Activated B cell treated with CpG ODN at 0.5 μM for 24 hours (primary cell): ENCODE measurements at regions not wholly inside any gene's neighbourhood (a gene's known extent, or its start where the extent isn't known, plus 50 kb on each side); places are given as distances from the start of the nearest gene placed in this dataset.
"Not testable (repeated sequence)": the region's sequence is repeated elsewhere in the genome, so short reads cannot be mapped to it uniquely, and the experiment has no call there.

ENCODE experiments used
- ATAC-seq: fragments of 200-7000 bp; cut with Tn5 transposase; one replicate; pipeline ENCODE4 v1.10.0; 2021; ENCODE audit warnings: low read depth, mild to moderate bottlenecking, moderate library complexity
- CTCF ChIA-PET: fragments of 350-600 bp; sonication (Branson Sonifier 250); formaldehyde crosslinking; loops from one replicate; lab custom pipeline; 2021; ENCODE audit warnings: antibody characterized with exemption; lab: Charles Lee
- POLR2A ChIA-PET: fragments of 350-600 bp; sonication (Branson Sonifier 250); formaldehyde crosslinking; loops from one replicate; lab custom pipeline; 2021; ENCODE audit warnings: antibody characterized with exemption; lab: Charles Lee
- DNase-seq: peaks from one replicate; pipeline ENCODE4 v3.0.0; 2022
- H3K27ac Mint-ChIP-seq: one replicate; pipeline ENCODE4 v1.8.0; 2020; ENCODE audit warnings: mixed read lengths
- H3K27me3 Mint-ChIP-seq: one replicate; pipeline ENCODE4 v1.8.0; 2021; ENCODE audit warnings: mixed read lengths
- H3K36me3 Mint-ChIP-seq: one replicate; pipeline ENCODE4 v1.8.0; 2021; ENCODE audit warnings: low read depth, mixed read lengths
- H3K4me1 Mint-ChIP-seq: one replicate; pipeline ENCODE4 v1.8.0; 2021; ENCODE audit warnings: mixed read lengths
- H3K4me3 Mint-ChIP-seq: one replicate; pipeline ENCODE4 v1.8.0; 2020; ENCODE audit warnings: mild to moderate bottlenecking, mixed read lengths
- H3K9me3 Mint-ChIP-seq: one replicate; pipeline ENCODE4 v1.8.0; 2020; ENCODE audit warnings: mixed read lengths
- CTCF ChIP-seq: fragments of 200-600 bp; IDR thresholded peaks from one replicate; pipeline ENCODE4 v1.8.0; 2022; ENCODE audit warnings: antibody characterized with exemption, mild to moderate bottlenecking
- intact Hi-C: fragments of 100-400 bp; cut with micrococcal nuclease; formaldehyde crosslinking; loops from one replicate; pipeline ENCODE4 v1.15.1; 2024

- Mint-ChIP-seq H3K27me3 (no peaks in the 10 kb centered on the region), H3K36me3 (no peaks in the 10 kb centered on the region), H3K4me1 (no peaks in the 10 kb centered on the region), H3K27ac (no peak overlapping the region), H3K9me3 (no peaks in the 10 kb centered on the region), H3K4me3 (no peak overlapping the region)
- ATAC-seq (no peak), DNase-seq (no peak)
- CTCF ChIA-PET: no interaction called here
- no peak for TF ChIP-seq CTCF
- intact Hi-C loops: no loop called here
- POLR2A ChIA-PET: no interaction called here
Measured at GRCh38 chr2:37744010-37744409, 72.6 kb upstream of the CDC42EP3 start.

- CTCF ChIA-PET, intact Hi-C loops, H3K9me3 Mint-ChIP-seq, H3K4me3 Mint-ChIP-seq, POLR2A ChIA-PET, H3K27ac Mint-ChIP-seq, H3K4me1 Mint-ChIP-seq, H3K27me3 Mint-ChIP-seq, ATAC-seq, H3K36me3 Mint-ChIP-seq, DNase-seq: not testable (repeated sequence)
Measured at GRCh38 chr2:37744961-37745360, 73.5 kb upstream of the CDC42EP3 start.

GRCh38 chr2:37746011-37746410 lies 74.6 kb upstream of the CDC42EP3 start:
- intact Hi-C loops, H3K9me3 Mint-ChIP-seq, ATAC-seq, DNase-seq, CTCF ChIA-PET, H3K4me1 Mint-ChIP-seq, H3K4me3 Mint-ChIP-seq, POLR2A ChIA-PET, H3K27ac Mint-ChIP-seq, H3K36me3 Mint-ChIP-seq, H3K27me3 Mint-ChIP-seq: not testable (repeated sequence)

GRCh38 chr2:37746883-37747282 lies 75.4 kb upstream of the CDC42EP3 start:
- DNase-seq (no peak), ATAC-seq (no peak)
- Mint-ChIP-seq H3K9me3 (no peaks in the 10 kb centered on the region), H3K27me3 (no peaks in the 10 kb centered on the region), H3K27ac (no peak overlapping the region), H3K4me3 (no peak overlapping the region), H3K4me1 (no peaks in the 10 kb centered on the region), H3K36me3 (no peaks in the 10 kb centered on the region)
- CTCF ChIA-PET: no interaction called here
- POLR2A ChIA-PET: no interaction called here
- TF ChIP-seq CTCF: no peak
- intact Hi-C loops: no loop called here

- intact Hi-C loops: no loop called here
- DNase-seq (no peak), ATAC-seq (no peak)
- no peaks in the 10 kb centered on the region for H3K9me3 Mint-ChIP-seq
- H3K27ac Mint-ChIP-seq: no peak overlapping the region
- no peak overlapping the region for H3K4me3 Mint-ChIP-seq
- H3K27me3 Mint-ChIP-seq: no peaks in the 10 kb centered on the region
- CTCF ChIA-PET: no interaction called here
- H3K36me3 Mint-ChIP-seq: no peaks in the 10 kb centered on the region
- H3K4me1 Mint-ChIP-seq: no peaks in the 10 kb centered on the region
- POLR2A ChIA-PET: interaction anchor here (0.7 kb wide), 1 partner anchor 28 kb away, joined by 4 read pairs; no protein-coding TSS in a partner anchor
- no peak for TF ChIP-seq CTCF
Measured at GRCh38 chr2:37748541-37748940, 77.1 kb upstream of the CDC42EP3 start.

GRCh38 chr2:37750286-37750685 lies 78.8 kb upstream of the CDC42EP3 start:
- CTCF ChIA-PET, DNase-seq, H3K4me3 Mint-ChIP-seq, intact Hi-C loops, H3K36me3 Mint-ChIP-seq, H3K27me3 Mint-ChIP-seq, H3K4me1 Mint-ChIP-seq, H3K9me3 Mint-ChIP-seq, ATAC-seq, POLR2A ChIA-PET, H3K27ac Mint-ChIP-seq: not testable (repeated sequence)

GRCh38 chr2:37752766-37753165 lies 81.3 kb upstream of the CDC42EP3 start:
- no peak for TF ChIP-seq CTCF
- Mint-ChIP-seq H3K4me1 (no peaks in the 10 kb centered on the region), H3K36me3 (no peaks in the 10 kb centered on the region), H3K27ac (no peak overlapping the region), H3K4me3 (no peak overlapping the region), H3K9me3 (peaks cover 2% of the 10 kb centered on the region), H3K27me3 (no peaks in the 10 kb centered on the region)
- ATAC-seq (no peak), DNase-seq (no peak)
- ChIA-PET POLR2A (no interaction called here), CTCF (no interaction called here)
- intact Hi-C loops: no loop called here
